Transverse colon (tissue), 4 donors: ENCODE measurements at regions not wholly inside any gene's neighbourhood (a gene's known extent, or its start where the extent isn't known, plus 50 kb on each side); places are given as distances from the start of the nearest gene placed in this dataset.

ENCODE experiments used
- DNase-seq: peaks from one replicate; pipeline ENCODE4 v3.0.0-alpha.2; 2019
- H3K27ac ChIP-seq, 4 donors: fragments of 200-600 bp; sonication (generic); 2 replicates each; pipeline ENCODE4 v1.5.1; 2016 to 2018; ENCODE audit warnings: inconsistent platforms in 4 of 4
- H3K27me3 ChIP-seq: fragments of 200-600 bp; sonication (generic); 2 replicates; pipeline ENCODE4 v1.5.1; 2017; ENCODE audit warnings: inconsistent platforms
- H3K36me3 ChIP-seq, 4 donors: fragments of 200-600 bp; sonication (generic); 2 replicates each; pipeline ENCODE4 v1.5.1; 2017 to 2019; ENCODE audit warnings: inconsistent platforms in 4 of 4
- H3K4me1 ChIP-seq, 4 donors: fragments of 200-600 bp; sonication (generic); 2 replicates each; pipeline ENCODE4 v1.5.1; 2017 to 2020; ENCODE audit warnings: inconsistent platforms in 4 of 4
- H3K4me3 ChIP-seq, 4 donors: fragments of 200-600 bp; sonication (generic); 1 replicate in 1 of 4; 2 replicates in 3 of 4; pipeline versions ENCODE4 v1.5.1 to v1.6.1; 2017 to 2019; ENCODE audit warnings: inconsistent platforms in 4 of 4
- H3K9me3 ChIP-seq, 2 donors: fragments of 200-600 bp; sonication (generic); 2 replicates each; pipeline ENCODE4 v1.5.1; 2017 to 2019; ENCODE audit warnings: inconsistent platforms in 2 of 2
- CTCF ChIP-seq, 5 experiments: fragments of 200-600 bp in 3 of 5; fragments of 450-650 bp in 2 of 5; sonication (generic) in 3 of 5; IDR thresholded peaks; 1 replicate in 2 of 5; 2 replicates in 3 of 5; pipeline ENCODE4 v1.5.1; 2016 to 2017; ENCODE audit warnings: antibody characterized with exemption in 5 of 5, inconsistent platforms in 3 of 5, mild to moderate bottlenecking in 2 of 5, moderate library complexity in 1 of 5
- EP300 ChIP-seq: sonication (generic); formaldehyde crosslinking; IDR thresholded peaks from one replicate; pipeline ENCODE4 v1.6.1; 2017; ENCODE audit warnings: antibody characterized with exemption, low read depth
- POLR2A ChIP-seq: fragments of 450-650 bp; IDR thresholded peaks from one replicate; pipeline ENCODE4 v1.6.1; 2016; ENCODE audit warnings: antibody characterized with exemption, mild to moderate bottlenecking, moderate library complexity
- POLR2AphosphoS5 ChIP-seq, 3 donors: sonication (generic); formaldehyde crosslinking; IDR thresholded peaks; one replicate each; pipeline ENCODE4 v1.6.1; 2016; ENCODE audit warnings: antibody characterized with exemption in 3 of 3
- WGBS, 2 donors: methylation state at CpG; one replicate each; pipeline ENCODE4 v1.1.5; 2018; ENCODE audit warnings: low coverage in 1 of 2; 5-methylcytosine and 5-hydroxymethylcytosine counted together
- in situ Hi-C, 4 donors: fragments of 200-750 bp; cut with MboI; loops; one replicate each; pipeline versions ENCODE4 v1.15.0 to v1.15.1; 2017; ENCODE audit warnings: low sequenced_read_pairs in 3 of 4, low pct_ligation_motif_present in 1 of 4, low pct_unique_long_range_greater_than_20kb in 1 of 4
- intact Hi-C: fragments of 100-400 bp; cut with DNase I; formaldehyde crosslinking; loops from one replicate; pipeline ENCODE4 v1.15.1; 2023; ENCODE audit warnings: low total_unique reads

- no peak for DNase-seq
- Histone ChIP-seq H3K36me3 (no peaks in the 10 kb centered on the region), H3K4me1 (no peaks in the 10 kb centered on the region), H3K27ac (no peak overlapping the region), H3K27me3 (no peaks in the 10 kb centered on the region), H3K4me3 (no peak overlapping the region), H3K9me3 (no peaks in the 10 kb centered on the region)
- 29 to 42% methylated on average over 2 of the region's 2 CpGs for WGBS, 2 donors
- TF ChIP-seq EP300: no peak
- no peak for TF ChIP-seq POLR2AphosphoS5 (IDR thresholded peaks at IDR 0.05)
- TF ChIP-seq CTCF (IDR thresholded peaks at IDR 0.05): no peak
- TF ChIP-seq POLR2A: no peak
- in situ Hi-C loops: no loop called here
- intact Hi-C loops: no loop called here
Observed at GRCh38 chr4:104826171-104826570, 320.5 kb upstream of the TET2 start.

GRCh38 chr4:104829761-104830160 lies 316.9 kb upstream of the TET2 start:
- intact Hi-C loops (loop anchor here (5.0 kb wide), 1 partner anchor 117 kb away; no protein-coding TSS in a partner anchor), in situ Hi-C loops (no loop called here)
- H3K36me3 ChIP-seq: no peaks in the 10 kb centered on the region
- no peak for TF ChIP-seq EP300
- no peak for TF ChIP-seq POLR2A
- TF ChIP-seq POLR2AphosphoS5 (IDR thresholded peaks at IDR 0.05): no peak
- TF ChIP-seq CTCF (IDR thresholded peaks at IDR 0.05): no peak
- no peak overlapping the region for H3K27ac ChIP-seq
- no peaks in the 10 kb centered on the region for H3K4me1 ChIP-seq
- H3K9me3 ChIP-seq: no peaks in the 10 kb centered on the region
- H3K27me3 ChIP-seq: no peaks in the 10 kb centered on the region
- H3K4me3 ChIP-seq: no peak overlapping the region
- DNase-seq: no peak

DNA sequence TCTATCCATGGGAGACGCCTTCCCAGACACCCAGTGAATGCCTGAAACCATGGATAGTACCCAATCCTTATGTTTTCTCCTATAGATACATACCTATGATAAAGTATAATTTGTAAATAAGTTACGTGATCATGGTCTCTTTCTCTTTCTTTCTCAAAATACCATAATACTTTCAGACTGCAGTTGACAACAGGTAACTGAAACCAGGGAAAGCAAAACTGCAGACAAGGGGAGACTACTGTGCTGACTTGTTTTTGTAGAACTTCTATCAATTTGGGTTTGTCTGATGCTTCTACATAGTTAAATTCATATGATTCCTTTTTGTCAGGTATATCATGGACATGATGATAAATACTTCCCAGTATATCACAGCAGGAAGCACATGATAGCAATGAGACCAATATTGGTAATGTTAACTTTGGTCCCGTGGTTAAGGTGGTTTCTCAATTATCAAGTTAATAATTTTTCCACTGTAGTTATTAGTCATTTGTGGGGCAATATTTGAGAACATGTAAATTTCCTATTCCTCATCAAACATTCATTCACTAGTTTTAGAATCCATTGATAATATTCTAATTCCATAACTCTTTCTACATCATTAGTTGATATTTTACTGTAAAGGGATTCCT lies 298.0 kb upstream of the TET2 start:
- in situ Hi-C loops (no loop called here), intact Hi-C loops (no loop called here)
- Histone ChIP-seq H3K27me3 (no peaks in the 10 kb centered on the region), H3K4me3 (no peak overlapping the region), H3K27ac (no peak overlapping the region), H3K36me3 (no peaks in the 10 kb centered on the region), H3K4me1 (no peaks in the 10 kb centered on the region), H3K9me3 (no peaks in the 10 kb centered on the region)
- 80 to 89% methylated on average over 3 of the region's 3 CpGs for WGBS, 2 donors
- DNase-seq: no peak
- no peak for TF ChIP-seq CTCF (IDR thresholded peaks at IDR 0.05)
- no peak for TF ChIP-seq POLR2A
- TF ChIP-seq POLR2AphosphoS5 (IDR thresholded peaks at IDR 0.05): no peak
- TF ChIP-seq EP300: no peak

DNA sequence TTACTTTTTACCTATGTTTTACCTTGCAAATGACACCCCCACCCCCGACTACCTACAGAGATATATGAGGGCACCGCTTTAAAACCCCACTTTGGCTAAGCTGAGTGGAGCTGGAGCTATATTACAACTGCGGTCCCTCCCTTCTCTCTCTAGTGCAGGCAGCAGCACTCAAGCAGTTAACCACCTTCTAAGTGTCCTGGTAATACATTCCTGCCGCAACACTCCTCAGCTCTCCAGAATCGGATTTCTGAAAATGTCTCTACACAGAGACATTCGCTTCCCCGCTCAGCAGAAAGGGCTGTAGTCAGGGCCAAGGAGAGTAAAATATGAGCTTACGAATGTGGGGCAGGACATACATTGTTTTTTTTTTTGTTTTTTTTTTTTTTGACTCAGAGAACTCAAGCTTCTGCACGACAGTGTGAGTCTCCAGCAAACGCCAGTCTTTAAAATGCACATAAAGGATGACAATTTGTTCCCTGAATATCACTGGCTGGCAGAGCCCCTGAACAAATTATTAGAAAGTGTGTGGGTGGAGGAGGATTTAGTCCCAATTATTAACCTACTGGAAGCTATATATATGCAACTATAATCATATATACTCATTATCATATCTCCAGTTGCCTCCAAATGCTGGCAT lies 287.0 kb upstream of the TET2 start:
- TF ChIP-seq EP300 (no peak), POLR2A (no peak), CTCF (IDR thresholded peaks at IDR 0.05) (no peak), POLR2AphosphoS5 (IDR thresholded peaks at IDR 0.05) (no peak)
- H3K27ac ChIP-seq: no peak overlapping the region
- intact Hi-C loops (no loop called here), in situ Hi-C loops (loop anchor here in 3 of 4 donors (10.0 to 25.0 kb wide), 2 partner anchors 795 to 797 kb away; no protein-coding TSS in a partner anchor)
- no peaks in the 10 kb centered on the region for H3K36me3 ChIP-seq
- WGBS, 2 donors: 68 to 76% methylated on average over 10 of the region's 10 CpGs
- DNase-seq: no peak
- no peaks in the 10 kb centered on the region for H3K27me3 ChIP-seq
- H3K4me3 ChIP-seq: no peak overlapping the region
- no peaks in the 10 kb centered on the region for H3K4me1 ChIP-seq
- no peaks in the 10 kb centered on the region for H3K9me3 ChIP-seq
